Right atrium auricular region (tissue), 2 donors: ENCODE measurements at regions not wholly inside any gene's neighbourhood (a gene's known extent, or its start where the extent isn't known, plus 50 kb on each side); places are given as distances from the start of the nearest gene placed in this dataset.

Experiments
- DNase-seq: peaks from one replicate; pipeline ENCODE4 v3.0.0-alpha.2; 2019; ENCODE audit warnings: low spot score
- H3K27ac ChIP-seq, 2 donors: fragments of 200-600 bp; sonication (generic); 1 replicate in 1 of 2; 2 replicates in 1 of 2; pipeline ENCODE4 v1.5.1; 2016 to 2019
- H3K27me3 ChIP-seq, 2 donors: fragments of 200-600 bp; sonication (generic); one replicate each; pipeline versions ENCODE4 v1.5.1 to v1.6.0; 2017 to 2019
- H3K36me3 ChIP-seq: fragments of 200-600 bp; sonication (generic); one replicate; pipeline ENCODE4 v1.5.1; 2016
- H3K4me1 ChIP-seq, 2 donors: fragments of 200-600 bp; sonication (generic); one replicate each; pipeline versions ENCODE4 v1.5.1 to v1.6.0; 2017 to 2019
- H3K4me3 ChIP-seq, 2 donors: fragments of 200-600 bp; sonication (generic); 1 replicate in 1 of 2; 2 replicates in 1 of 2; pipeline ENCODE4 v1.5.1; 2017 to 2019; ENCODE audit warnings: mild to moderate bottlenecking in 1 of 2, moderate library complexity in 1 of 2
- H3K9me3 ChIP-seq, 2 donors: fragments of 200-600 bp; sonication (generic); one replicate each; pipeline ENCODE4 v1.5.1; 2019
- CTCF ChIP-seq, 2 donors: fragments of 200-600 bp; sonication (generic); IDR thresholded peaks; one replicate each; pipeline ENCODE4 v1.5.1; 2019; ENCODE audit warnings: antibody characterized with exemption in 2 of 2

- Histone ChIP-seq H3K27ac (no peak overlapping the region), H3K9me3 (no peaks in the 10 kb centered on the region), H3K4me1 (no peaks in the 10 kb centered on the region), H3K36me3 (no peaks in the 10 kb centered on the region), H3K27me3 (no peaks in the 10 kb centered on the region), H3K4me3 (no peak overlapping the region)
- TF ChIP-seq CTCF (IDR thresholded peaks at IDR 0.05): no peak
- DNase-seq: no peak
These were observed 107.3 kb upstream of the LUZP2 start for GRCh38 chr11:24389575-24389974.

GRCh38 chr11:24390016-24390415, 106.8 kb upstream of the LUZP2 start:
- H3K4me3 ChIP-seq: no peak overlapping the region
- no peaks in the 10 kb centered on the region for H3K36me3 ChIP-seq
- no peaks in the 10 kb centered on the region for H3K27me3 ChIP-seq
- no peak overlapping the region for H3K27ac ChIP-seq
- TF ChIP-seq CTCF (IDR thresholded peaks at IDR 0.05): no peak
- H3K9me3 ChIP-seq: no peaks in the 10 kb centered on the region
- DNase-seq: no peak
- H3K4me1 ChIP-seq: no peaks in the 10 kb centered on the region

- no peaks in the 10 kb centered on the region for H3K36me3 ChIP-seq
- no peaks in the 10 kb centered on the region for H3K9me3 ChIP-seq
- DNase-seq: no peak
- no peak overlapping the region for H3K4me3 ChIP-seq
- no peak for TF ChIP-seq CTCF (IDR thresholded peaks at IDR 0.05)
- no peaks in the 10 kb centered on the region for H3K4me1 ChIP-seq
- no peak overlapping the region for H3K27ac ChIP-seq
- no peaks in the 10 kb centered on the region for H3K27me3 ChIP-seq
These were observed 106.1 kb upstream of the LUZP2 start for GRCh38 chr11:24390762-24391161.

- no peak for DNase-seq
- no peak for TF ChIP-seq CTCF (IDR thresholded peaks at IDR 0.05)
- Histone ChIP-seq H3K36me3 (no peaks in the 10 kb centered on the region), H3K9me3 (no peaks in the 10 kb centered on the region), H3K4me1 (no peaks in the 10 kb centered on the region), H3K27ac (no peak overlapping the region), H3K4me3 (no peak overlapping the region), H3K27me3 (no peaks in the 10 kb centered on the region)
These were observed 105.7 kb upstream of the LUZP2 start for GRCh38 chr11:24391167-24391566.

GRCh38 chr11:24400059-24400665, 96.7 kb upstream of the LUZP2 start:
- Histone ChIP-seq H3K27me3 (no peaks in the 10 kb centered on the region), H3K9me3 (no peaks in the 10 kb centered on the region), H3K4me1 (no peaks in the 10 kb centered on the region), H3K36me3 (no peaks in the 10 kb centered on the region), H3K27ac (no peak overlapping the region), H3K4me3 (no peak overlapping the region)
- TF ChIP-seq CTCF (IDR thresholded peaks at IDR 0.05): no peak
- no peak for DNase-seq

- no peak for DNase-seq
- H3K27me3 ChIP-seq: no peaks in the 10 kb centered on the region
These were observed 90.5 kb upstream of the LUZP2 start for GRCh38 chr11:24406389-24406788.

More at GRCh38 chr11:24406389-24406788, 90.5 kb upstream of the LUZP2 start:
- Histone ChIP-seq H3K27ac (no peak overlapping the region), H3K4me1 (no peaks in the 10 kb centered on the region), H3K36me3 (no peaks in the 10 kb centered on the region), H3K4me3 (no peak overlapping the region), H3K9me3 (no peaks in the 10 kb centered on the region)
- no peak for TF ChIP-seq CTCF (IDR thresholded peaks at IDR 0.05)
